PC-9 (cell line): ENCODE measurements at regions not wholly inside any gene's neighbourhood (a gene's known extent, or its start where the extent isn't known, plus 50 kb on each side); places are given as distances from the start of the nearest gene placed in this dataset.

Experiments used
- BruUV-seq: library from RNA; stranded (reverse); fragments of 400-500 nt; replicated peaks from 2 replicates; lab custom pipeline; 2021; lab: Mats Ljungman, UMichigan
- CTCF ChIA-PET: fragments of 300-600 bp; sonication (Branson Sonifier 250); formaldehyde crosslinking; loops from one replicate; lab custom pipeline; 2022; ENCODE audit warnings: antibody characterized with exemption; lab: Charles Lee
- POLR2A ChIA-PET: fragments of 300-600 bp; sonication (Branson Sonifier 250); formaldehyde crosslinking; loops from one replicate; lab custom pipeline; 2022; ENCODE audit warnings: antibody characterized with exemption; ENCODE audit not compliant: unreplicated experiment; lab: Charles Lee
- DNase-seq, 2 experiments: peaks; one replicate each; pipeline versions ENCODE4 v3.0.0 to v3.0.0-alpha.2; 2015 to 2022; ENCODE audit warnings: mixed read lengths in 1 of 2
- H2AFZ ChIP-seq: fragments of 200-600 bp; sonication (generic); 2 replicates; pipeline ENCODE4 v1.8.1; 2017; ENCODE audit warnings: antibody characterized with exemption
- H3F3A ChIP-seq: fragments of 200-600 bp; sonication (generic); 2 replicates; pipeline ENCODE4 v1.8.1; 2017; ENCODE audit warnings: antibody characterized with exemption, mild to moderate bottlenecking, low read depth; ENCODE audit not compliant: insufficient read depth
- H3K27ac ChIP-seq: fragments of 200-600 bp; sonication (generic); 2 replicates; pipeline ENCODE4 v1.6.1; 2016; ENCODE audit warnings: mixed run types
- H3K27me3 ChIP-seq: fragments of 200-600 bp; sonication (generic); 2 replicates; pipeline ENCODE4 v1.6.1; 2016; ENCODE audit warnings: low read depth, mixed run types; ENCODE audit not compliant: insufficient read depth
- H3K36me3 ChIP-seq: fragments of 200-600 bp; sonication (generic); 2 replicates; pipeline ENCODE4 v1.6.1; 2016; ENCODE audit warnings: low read depth, mixed run types
- H3K4me1 ChIP-seq: fragments of 200-600 bp; sonication (generic); replicated peaks from 2 replicates; pipeline ENCODE4 v1.6.1; 2016; ENCODE audit warnings: mixed run types; ENCODE audit not compliant: insufficient read depth
- H3K4me2 ChIP-seq: fragments of 200-600 bp; sonication (generic); 2 replicates; pipeline ENCODE4 v1.6.1; 2017; ENCODE audit warnings: mixed run types
- H3K4me3 ChIP-seq: fragments of 200-600 bp; sonication (generic); 2 replicates; pipeline ENCODE4 v1.6.1; 2016; ENCODE audit warnings: mixed run types
- H3K79me2 ChIP-seq: fragments of 200-600 bp; sonication (generic); 2 replicates; pipeline ENCODE4 v1.6.1; 2017; ENCODE audit warnings: low read depth, mixed run types
- H3K9me2 ChIP-seq: fragments of 200-600 bp; sonication (generic); 2 replicates; pipeline ENCODE4 v1.8.1; 2017; ENCODE audit warnings: mild to moderate bottlenecking; ENCODE audit not compliant: insufficient read depth
- H3K9me3 ChIP-seq: fragments of 200-600 bp; sonication (generic); 2 replicates; pipeline ENCODE4 v1.8.1; 2016; ENCODE audit warnings: low read depth; ENCODE audit not compliant: insufficient read depth
- H4K20me1 ChIP-seq: fragments of 200-600 bp; sonication (generic); 2 replicates; pipeline ENCODE4 v1.8.1; 2017; ENCODE audit not compliant: insufficient read depth
- CTCF ChIP-seq: fragments of 200-600 bp; sonication (generic); conservative IDR thresholded peaks from 2 replicates; pipeline ENCODE4 v1.6.1; 2017; ENCODE audit warnings: mixed run types, antibody characterized with exemption, mild to moderate bottlenecking, moderate library complexity
- EZH2 ChIP-seq: fragments of 200-600 bp; sonication (generic); IDR thresholded peaks from 2 replicates; pipeline ENCODE4 v1.8.0; 2017; ENCODE audit warnings: antibody characterized with exemption, low read depth
- intact Hi-C: fragments of 100-400 bp; cut with micrococcal nuclease; formaldehyde crosslinking; loops from one replicate; pipeline ENCODE4 v1.10.0; 2022; ENCODE audit not compliant: unreplicated experiment

- Histone ChIP-seq H3K27ac (no peak overlapping the region), H3K4me2 (no peak overlapping the region), H3K4me1 (no peaks in the 10 kb centered on the region), H4K20me1 (no peaks in the 10 kb centered on the region), H3K9me2 (no peaks in the 10 kb centered on the region), H3K4me3 (no peak overlapping the region), H3K36me3 (no peaks in the 10 kb centered on the region), H3F3A (no peaks in the 10 kb centered on the region), H3K9me3 (peaks cover 20% of the 10 kb centered on the region), H3K27me3 (no peaks in the 10 kb centered on the region), H2AFZ (no peak overlapping the region), H3K79me2 (no peaks in the 10 kb centered on the region)
- TF ChIP-seq EZH2 (no peak), CTCF (no peak)
- ChIA-PET CTCF (interaction anchor here (0.6 kb wide), 1 partner anchor 843 kb away, joined by 7 read pairs; no protein-coding TSS in a partner anchor), POLR2A (no interaction called here)
- no TSS peak for BruUV-seq
- DNase-seq: no peak
- intact Hi-C loops: no loop called here
Measured at GRCh38 chr7:41257660-41258059, 445.2 kb downstream of the INHBA start.

- intact Hi-C loops: no loop called here
- Histone ChIP-seq H3K4me1 (no peaks in the 10 kb centered on the region), H3K36me3 (no peaks in the 10 kb centered on the region), H3K27ac (no peak overlapping the region), H3K27me3 (no peaks in the 10 kb centered on the region), H3K9me2 (no peaks in the 10 kb centered on the region), H4K20me1 (no peaks in the 10 kb centered on the region), H3K4me3 (no peak overlapping the region), H3F3A (no peaks in the 10 kb centered on the region), H3K4me2 (no peak overlapping the region), H3K9me3 (peaks cover 24% of the 10 kb centered on the region), H2AFZ (no peak overlapping the region), H3K79me2 (no peaks in the 10 kb centered on the region)
- BruUV-seq: no TSS peak
- TF ChIP-seq EZH2: no peak
- no peak for TF ChIP-seq CTCF
- ChIA-PET POLR2A (interaction anchor here (0.5 kb wide), 1 partner anchor 181 kb away, joined by 3 read pairs; no protein-coding TSS in a partner anchor), CTCF (no interaction called here)
- DNase-seq: no peak
Measured at GRCh38 chr7:41256186-41256945, 446.5 kb downstream of the INHBA start.

- intact Hi-C loops: no loop called here
- Histone ChIP-seq H4K20me1 (no peaks in the 10 kb centered on the region), H3K4me1 (no peaks in the 10 kb centered on the region), H3K36me3 (no peaks in the 10 kb centered on the region), H3K4me2 (no peak overlapping the region), H3F3A (no peaks in the 10 kb centered on the region), H3K27me3 (no peaks in the 10 kb centered on the region), H3K9me2 (no peaks in the 10 kb centered on the region), H2AFZ (no peak overlapping the region), H3K27ac (no peak overlapping the region), H3K4me3 (no peak overlapping the region), H3K79me2 (no peaks in the 10 kb centered on the region), H3K9me3 (peaks cover 28% of the 10 kb centered on the region)
- no peak for TF ChIP-seq CTCF
- no peak for TF ChIP-seq EZH2
- POLR2A ChIA-PET: interaction anchor here (0.5 kb wide), 1 partner anchor 181 kb away, joined by 3 read pairs; no protein-coding TSS in a partner anchor
- no peak for DNase-seq
- no TSS peak for BruUV-seq
- CTCF ChIA-PET: interaction anchor here (0.6 kb wide), 1 partner anchor 85 kb away, joined by 4 read pairs; no protein-coding TSS in a partner anchor
Measured at GRCh38 chr7:41255716-41256115, 447.2 kb downstream of the INHBA start.
